NCI-H446 (cell line): ENCODE measurements at regions not wholly inside any gene's neighbourhood (a gene's known extent, or its start where the extent isn't known, plus 50 kb on each side); places are given as distances from the start of the nearest gene placed in this dataset.

Source experiments
- DNase-seq, 2 experiments: peaks; one replicate each; lab custom pipeline; 2025; lab: John Stamatoyannopoulos, UW

- DNase-seq: no peak
Measured at GRCh38 chr15:93553167-93553935, 464.3 kb upstream of the RGMA start.

GRCh38 chr15:93543093-93543492 is 454.1 kb upstream of the RGMA start:
- no peak for DNase-seq

- no peak for DNase-seq
Measured at GRCh38 chr15:93527374-93528050, 438.5 kb upstream of the RGMA start.

- DNase-seq: no peak
Measured at GRCh38 chr15:93524432-93524831, 435.4 kb upstream of the RGMA start.

- DNase-seq: no peak
Measured at GRCh38 chr15:93523481-93523880, 434.5 kb upstream of the RGMA start.

- DNase-seq: no peak
Measured at GRCh38 chr15:93520206-93520605, 431.2 kb upstream of the RGMA start.

- DNase-seq: no peak
Measured at GRCh38 chr15:93519599-93519998, 430.6 kb upstream of the RGMA start.

- no peak for DNase-seq
Measured at GRCh38 chr15:93517176-93517575, 428.2 kb upstream of the RGMA start.

- DNase-seq: no peak
Measured at GRCh38 chr15:93515256-93516051, 426.4 kb upstream of the RGMA start.

- no peak for DNase-seq
Measured at GRCh38 chr15:93506646-93507045, 417.6 kb upstream of the RGMA start.

GRCh38 chr15:93505506-93505905 is 416.5 kb upstream of the RGMA start:
- DNase-seq: no peak

GRCh38 chr15:93501946-93502345 is 412.9 kb upstream of the RGMA start:
- no peak for DNase-seq

- no peak for DNase-seq
Measured at GRCh38 chr15:93500155-93500554, 411.1 kb upstream of the RGMA start.

- DNase-seq: no peak
Measured at GRCh38 chr15:93497291-93497690, 408.3 kb upstream of the RGMA start.

GRCh38 chr15:93496888-93497287 is 407.9 kb upstream of the RGMA start:
- DNase-seq: no peak

GRCh38 chr15:93495799-93496637 is 407.0 kb upstream of the RGMA start:
- DNase-seq: no peak

GRCh38 chr15:93493172-93493571 is 404.2 kb upstream of the RGMA start:
- no peak for DNase-seq

GRCh38 chr15:93491291-93491690 is 402.3 kb upstream of the RGMA start:
- no peak for DNase-seq

- DNase-seq: no peak
Measured at GRCh38 chr15:93488296-93488713, 399.3 kb upstream of the RGMA start.

- no peak for DNase-seq
Measured at GRCh38 chr15:93486407-93487117, 397.6 kb upstream of the RGMA start.
